Colonic mucosa (tissue), 4 donors: ENCODE measurements at regions not wholly inside any gene's neighbourhood (a gene's known extent, or its start where the extent isn't known, plus 50 kb on each side); places are given as distances from the start of the nearest gene placed in this dataset.
"Not testable (repeated sequence)": the region's sequence is repeated elsewhere in the genome, so short reads cannot be mapped to it uniquely, and the experiment has no call there.

Source experiments
- DNase-seq: peaks from one replicate; pipeline ENCODE4 v3.0.0-alpha.2; 2020
- H3K27ac ChIP-seq: fragments of 200-600 bp; one replicate; pipeline ENCODE4 v1.8.0; 2021
- H3K27me3 ChIP-seq: fragments of 200-600 bp; one replicate; pipeline ENCODE4 v1.8.0; 2021
- H3K36me3 ChIP-seq: fragments of 200-600 bp; one replicate; pipeline ENCODE4 v1.8.0; 2021
- H3K4me1 ChIP-seq: fragments of 200-600 bp; one replicate; pipeline ENCODE4 v1.8.0; 2021; ENCODE audit warnings: mild to moderate bottlenecking
- H3K4me3 ChIP-seq: fragments of 200-600 bp; one replicate; pipeline ENCODE4 v1.8.0; 2021
- H3K9ac ChIP-seq, 2 donors: one replicate each; pipeline ENCODE4 v1.7.0; 2013; ENCODE audit warnings: control low read depth in 2 of 2, low read depth in 2 of 2, low read length in 2 of 2
- H3K9me3 ChIP-seq: fragments of 200-600 bp; one replicate; pipeline ENCODE4 v1.8.0; 2021
- CTCF ChIP-seq: fragments of 200-600 bp; IDR thresholded peaks from one replicate; pipeline ENCODE4 v1.8.0; 2022; ENCODE audit warnings: antibody characterized with exemption, mild to moderate bottlenecking
- intact Hi-C: fragments of 100-400 bp; cut with DNase I; formaldehyde crosslinking; loops from one replicate; pipeline ENCODE4 v1.14.1; 2022
- donor health status: healthy.
- donor health status: DM: no; HTN: no; CAD: no.
- donor health status: DM: no; HTN: no; CAD: no.

GRCh38 chr10:81600185-81600584 lies 274.8 kb upstream of the NRG3 start:
- Histone ChIP-seq H3K9me3 (no peaks in the 10 kb centered on the region), H3K27me3 (no peaks in the 10 kb centered on the region), H3K9ac (no peak overlapping the region), H3K4me1 (no peaks in the 10 kb centered on the region), H3K4me3 (no peak overlapping the region), H3K27ac (no peak overlapping the region), H3K36me3 (no peaks in the 10 kb centered on the region)
- DNase-seq, result no peak
- intact Hi-C loops, result no loop called here
- no peak for TF ChIP-seq CTCF

- Histone ChIP-seq H3K4me1 (no peaks in the 10 kb centered on the region), H3K27ac (no peak overlapping the region), H3K9ac (no peak overlapping the region), H3K4me3 (no peak overlapping the region), H3K36me3 (no peaks in the 10 kb centered on the region), H3K27me3 (no peaks in the 10 kb centered on the region), H3K9me3 (no peaks in the 10 kb centered on the region)
- TF ChIP-seq CTCF, result no peak
- DNase-seq, result no peak
- intact Hi-C loops, result no loop called here
Observed at GRCh38 chr10:81603106-81603620, 271.8 kb upstream of the NRG3 start.

- H3K36me3 ChIP-seq, intact Hi-C loops, DNase-seq, H3K9ac ChIP-seq, H3K4me3 ChIP-seq, H3K27me3 ChIP-seq, H3K27ac ChIP-seq, H3K4me1 ChIP-seq, H3K9me3 ChIP-seq: not testable (repeated sequence)
Observed at GRCh38 chr10:81644485-81644884, 230.5 kb upstream of the NRG3 start.

- no peak for DNase-seq
- Histone ChIP-seq H3K9me3 (no peaks in the 10 kb centered on the region), H3K27me3 (no peaks in the 10 kb centered on the region)
Observed at GRCh38 chr10:81655986-81656385, 219.0 kb upstream of the NRG3 start.

GRCh38 chr10:81662837-81663236 lies 212.2 kb upstream of the NRG3 start:
- Histone ChIP-seq H3K9ac (no peak overlapping the region), H3K4me3 (no peak overlapping the region), H3K36me3 (no peaks in the 10 kb centered on the region), H3K27ac (no peak overlapping the region), H3K27me3 (no peaks in the 10 kb centered on the region), H3K4me1 (no peaks in the 10 kb centered on the region), H3K9me3 (no peaks in the 10 kb centered on the region)
- intact Hi-C loops, result no loop called here
- TF ChIP-seq CTCF, result no peak
- no peak for DNase-seq

More at GRCh38 chr10:81655986-81656385, 219.0 kb upstream of the NRG3 start:
- Histone ChIP-seq H3K27ac (no peak overlapping the region), H3K36me3 (no peaks in the 10 kb centered on the region), H3K4me1 (no peaks in the 10 kb centered on the region), H3K9ac (no peak overlapping the region), H3K4me3 (no peak overlapping the region)
- no peak for TF ChIP-seq CTCF
- intact Hi-C loops, result no loop called here

- H3K36me3 ChIP-seq, H3K27ac ChIP-seq, H3K9ac ChIP-seq, H3K27me3 ChIP-seq, DNase-seq, H3K9me3 ChIP-seq, H3K4me1 ChIP-seq, intact Hi-C loops, H3K4me3 ChIP-seq: not testable (repeated sequence)
Observed at GRCh38 chr10:81664800-81665199, 210.2 kb upstream of the NRG3 start.

GRCh38 chr10:81674941-81675340 lies 200.1 kb upstream of the NRG3 start:
- Histone ChIP-seq H3K4me1 (no peaks in the 10 kb centered on the region), H3K27ac (no peak overlapping the region), H3K36me3 (no peaks in the 10 kb centered on the region), H3K27me3 (no peaks in the 10 kb centered on the region), H3K4me3 (no peak overlapping the region), H3K9me3 (no peaks in the 10 kb centered on the region), H3K9ac (no peak overlapping the region)
- intact Hi-C loops, result no loop called here
- TF ChIP-seq CTCF, result no peak
- DNase-seq, result no peak
